ENCODE measurements at regions not wholly inside any gene's neighbourhood (a gene's known extent, or its start where the extent isn't known, plus 50 kb on each side); places are given as distances from the start of the nearest gene placed in this dataset.
A peak's percentile ranks its signal among the peaks of the same experiment; 100 is the strongest.

DNA sequence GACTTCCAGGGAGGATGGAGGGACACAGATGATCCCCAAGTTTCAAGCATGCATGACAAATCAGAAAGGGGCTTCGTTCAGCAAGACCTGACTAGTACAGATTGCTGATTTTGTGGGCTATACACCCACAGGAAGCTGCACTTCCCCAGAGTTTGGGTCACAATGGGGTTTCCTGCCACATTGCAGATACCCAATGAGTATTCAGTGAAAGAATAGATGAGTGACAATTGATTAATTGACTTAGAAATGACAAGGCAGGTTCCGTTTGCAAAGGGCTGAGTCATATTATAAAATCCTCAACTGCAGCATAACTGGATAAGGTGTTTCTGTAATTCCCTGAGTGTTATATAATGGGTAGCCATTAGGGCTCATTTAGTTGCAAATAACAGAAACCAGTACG, 146.6 kb upstream of the TBL1X start:
- no peak for DNase-seq

DNA sequence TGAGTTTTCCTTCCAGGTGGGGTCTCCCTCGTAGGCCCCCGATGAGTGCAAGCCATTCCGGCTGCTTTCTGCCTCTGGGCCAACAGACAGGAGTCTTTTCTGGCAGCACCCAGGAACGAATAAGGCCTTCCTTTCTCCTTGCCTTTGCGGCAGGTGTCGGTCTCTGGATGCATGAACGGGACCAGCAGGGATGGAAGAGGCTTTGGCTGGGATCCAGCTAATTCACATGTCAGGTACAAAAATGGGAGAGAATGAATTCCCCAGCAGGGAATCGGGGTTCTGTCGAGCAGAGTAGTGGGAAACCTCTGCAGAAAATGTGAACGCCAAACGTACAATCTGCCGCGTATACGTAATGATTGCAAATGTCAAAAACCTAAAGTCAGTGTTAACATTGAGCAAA, 146.1 kb upstream of the TBL1X start:
- peak; percentile 85 for DNase-seq

DNA sequence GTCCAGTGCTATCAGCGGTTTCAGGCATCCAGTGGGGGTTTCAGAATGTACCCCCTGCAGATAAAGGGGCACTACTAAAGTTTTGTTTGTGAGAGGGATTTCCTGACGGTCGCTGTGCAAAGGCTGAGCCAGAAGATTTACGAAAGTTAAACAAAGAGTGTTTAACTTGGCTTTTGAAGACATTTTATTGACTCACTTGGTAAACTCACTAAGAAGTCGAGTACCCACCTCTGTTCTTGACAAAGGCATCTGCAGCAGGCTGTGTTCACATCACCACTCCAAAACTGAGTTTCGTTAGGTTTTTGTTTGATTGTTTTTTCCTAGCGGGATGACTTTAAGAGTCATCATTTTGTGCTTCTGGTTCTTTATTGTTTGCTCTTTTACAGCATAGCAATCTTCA, 143.9 kb upstream of the TBL1X start:
- peak; percentile 17 for DNase-seq

DNA sequence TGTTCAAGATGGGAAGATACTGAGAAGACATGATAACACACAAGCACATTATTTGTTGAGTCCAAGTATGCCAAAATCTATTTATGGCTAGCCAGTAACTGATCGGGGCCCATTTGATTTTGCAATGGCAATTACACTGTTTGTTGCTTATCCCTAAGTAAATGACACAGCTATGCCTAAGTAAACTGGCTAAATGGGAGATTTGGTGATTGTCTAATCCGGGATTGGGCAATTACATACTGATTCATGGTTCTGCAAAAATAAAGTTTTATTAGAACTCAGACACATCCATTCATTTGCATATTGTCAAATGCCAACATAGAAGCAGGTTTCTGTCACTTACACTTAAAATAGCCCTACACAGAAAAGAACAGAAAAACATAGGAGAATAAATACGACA, 140.2 kb upstream of the TBL1X start:
- DNase-seq, result no peak

DNA sequence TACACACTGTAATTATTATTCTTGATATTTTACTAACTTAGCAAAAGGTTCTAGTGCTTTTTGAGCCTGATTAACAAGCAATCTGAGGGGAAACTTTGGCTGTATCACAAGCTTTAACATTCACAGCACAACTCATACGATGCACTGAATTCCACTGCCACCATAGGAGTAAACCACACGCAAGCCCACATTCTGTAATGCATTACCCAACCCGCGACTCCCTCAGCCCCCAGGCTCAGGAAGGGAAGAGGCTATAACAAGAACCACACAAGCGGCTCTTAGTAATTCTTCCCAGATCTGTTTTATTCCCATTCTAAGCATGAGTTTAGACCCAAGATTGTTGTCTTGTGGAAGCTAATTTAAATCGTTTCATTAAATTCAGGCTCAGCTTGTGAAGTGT, 138.5 kb upstream of the TBL1X start:
- DNase-seq, result no peak

DNA sequence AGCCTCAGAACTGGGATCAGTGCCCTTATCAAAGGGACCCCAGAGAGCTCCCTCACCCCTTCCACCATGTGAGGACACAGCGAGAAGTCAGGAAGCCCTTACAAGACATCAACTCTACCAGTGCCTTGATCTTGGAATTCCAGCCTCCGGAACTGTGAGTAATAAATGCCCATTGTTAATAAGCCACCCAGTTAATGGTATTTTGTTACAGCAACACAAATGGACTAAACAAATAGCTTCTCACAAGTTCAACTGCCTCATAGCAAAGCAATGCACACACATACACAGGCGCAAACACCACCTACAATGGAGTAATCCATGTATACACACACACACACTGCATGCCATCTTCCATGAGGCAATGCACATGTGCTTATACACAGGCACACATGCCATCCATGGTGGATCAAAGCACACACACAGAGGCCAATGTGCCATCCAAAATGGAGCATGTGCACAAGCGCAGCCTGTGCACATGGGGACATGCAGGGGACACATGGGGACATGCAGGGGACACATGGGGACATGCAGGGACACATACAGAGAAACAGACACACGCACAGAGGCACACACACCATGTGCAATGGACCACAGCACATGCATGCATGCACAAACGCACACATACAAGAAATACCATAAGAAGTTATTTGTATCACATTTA, 137.6 kb upstream of the TBL1X start:
- DNase-seq, result no peak

DNA sequence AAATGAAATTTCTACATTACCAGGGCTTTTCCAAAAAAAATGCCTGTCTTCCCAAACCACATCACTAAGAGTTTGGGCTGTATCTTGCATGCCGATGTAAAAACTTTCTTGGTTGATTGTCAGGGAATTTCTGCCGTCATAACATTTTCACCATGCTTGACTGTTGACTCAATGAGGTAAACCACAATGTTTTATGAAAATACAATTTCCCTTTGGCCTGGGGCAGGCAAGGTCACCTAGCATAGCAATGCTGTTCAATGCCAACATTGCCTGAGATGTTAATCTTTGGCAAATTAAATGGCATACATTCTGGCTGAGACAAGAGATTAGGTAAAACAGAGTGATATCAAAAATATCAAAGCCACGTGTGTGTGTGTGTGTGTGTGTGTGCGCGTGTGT, 137.1 kb upstream of the TBL1X start:
- DNase-seq, result no peak

DNA sequence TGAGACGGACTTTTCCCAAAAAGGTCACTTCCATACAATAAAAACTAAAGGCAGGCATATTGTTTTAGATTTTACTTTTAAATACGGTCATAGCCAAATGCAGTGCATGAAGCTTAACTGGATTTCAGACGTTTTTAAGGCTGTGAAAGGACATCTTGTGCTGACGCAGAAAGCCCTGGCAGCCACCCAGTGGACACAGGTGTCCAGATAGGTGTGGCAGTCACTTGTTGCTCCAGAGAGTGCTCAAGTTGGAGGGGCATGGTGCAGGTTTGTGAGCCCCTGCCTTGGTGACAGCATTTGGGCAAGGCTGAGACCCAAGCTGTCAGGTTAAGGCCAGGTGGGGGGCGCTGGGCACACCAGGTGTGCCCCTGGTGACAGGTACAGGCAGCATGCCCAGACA, 135.8 kb upstream of the TBL1X start:
- DNase-seq, result no peak

DNA sequence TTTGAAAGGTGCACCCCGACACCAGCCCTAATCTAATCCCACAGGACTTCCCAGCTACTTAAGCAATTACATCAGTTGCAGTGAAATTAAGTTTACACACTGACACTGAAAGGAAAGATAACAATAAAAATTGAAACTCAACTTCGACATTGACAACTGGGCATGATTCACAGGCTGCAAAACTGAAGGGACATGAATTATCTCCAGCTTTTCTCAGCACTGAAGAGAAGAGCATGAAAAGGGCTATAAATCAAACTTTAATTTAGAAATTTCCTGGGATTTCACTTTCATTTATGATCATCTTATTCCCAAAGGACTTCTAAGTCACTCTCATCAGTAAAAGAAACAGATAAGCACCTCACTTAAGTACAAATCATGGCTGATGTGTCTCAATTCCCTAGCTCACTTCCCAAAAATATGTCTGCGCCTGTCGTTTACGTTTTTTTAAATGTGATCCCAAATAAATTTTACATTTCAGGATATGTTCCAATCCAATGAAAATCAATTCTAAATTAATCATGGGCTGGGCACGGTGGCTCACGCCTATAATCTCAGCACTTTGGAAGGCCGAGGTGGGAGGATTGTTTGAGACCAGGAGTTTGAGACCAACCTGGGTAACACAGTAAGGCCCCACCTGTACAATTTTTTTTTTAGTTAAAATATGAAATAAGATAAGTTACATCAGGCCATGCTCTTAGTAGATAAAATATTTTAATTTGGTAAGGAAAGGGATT, 134.4 kb upstream of the TBL1X start:
- DNase-seq, result no peak

DNA sequence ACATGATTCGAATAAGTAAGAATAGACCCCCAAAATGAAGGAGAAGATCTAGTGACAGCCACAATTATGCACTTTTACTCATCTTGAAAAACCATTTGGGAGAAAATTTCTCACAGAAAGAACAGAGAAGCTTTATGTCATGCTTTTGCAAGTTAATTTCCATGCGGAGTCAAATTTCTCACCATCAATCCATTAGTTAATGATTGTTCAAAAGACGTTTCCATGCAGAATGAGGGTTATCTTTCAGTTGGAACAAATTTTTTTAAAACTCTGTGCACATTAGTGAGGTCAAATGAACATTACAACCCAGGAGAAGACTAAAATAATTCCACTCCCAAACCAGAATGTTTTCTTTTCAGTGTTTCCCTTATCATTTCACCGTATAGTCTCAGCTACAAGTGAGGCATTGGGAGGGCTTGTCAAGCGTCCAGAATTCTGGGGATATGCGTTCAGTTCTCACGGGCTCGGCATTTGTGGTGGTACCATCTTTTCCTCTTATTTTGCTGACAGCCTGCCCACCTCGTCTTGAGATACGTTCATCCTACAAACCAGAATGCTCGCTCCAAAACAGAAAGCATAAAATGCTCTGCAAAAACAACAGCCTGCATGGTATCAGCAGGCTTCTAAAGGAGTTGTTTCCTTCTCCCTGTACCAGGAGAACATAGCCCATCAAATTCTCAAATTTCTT, 130.8 kb upstream of the TBL1X start:
- DNase-seq, result no peak

DNA sequence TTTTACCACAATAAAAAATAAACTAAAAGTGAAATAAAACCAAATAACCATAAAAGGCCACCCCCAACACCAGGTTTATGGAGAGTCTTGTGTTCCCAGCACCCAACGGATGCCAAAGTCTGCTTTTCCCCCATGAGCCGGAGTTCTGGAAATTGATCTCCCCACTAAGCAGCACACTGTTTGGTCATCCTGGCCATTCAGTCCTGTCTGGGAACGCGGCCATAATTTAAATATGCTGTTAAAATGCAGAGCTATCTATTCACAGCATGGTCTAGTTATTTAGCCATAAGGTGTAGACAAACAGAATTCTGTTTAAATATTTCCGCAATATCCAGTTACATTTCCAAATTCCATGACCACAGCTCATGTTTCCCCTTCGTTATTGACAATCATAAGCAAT, 129.6 kb upstream of the TBL1X start:
- DNase-seq, result no peak

DNA sequence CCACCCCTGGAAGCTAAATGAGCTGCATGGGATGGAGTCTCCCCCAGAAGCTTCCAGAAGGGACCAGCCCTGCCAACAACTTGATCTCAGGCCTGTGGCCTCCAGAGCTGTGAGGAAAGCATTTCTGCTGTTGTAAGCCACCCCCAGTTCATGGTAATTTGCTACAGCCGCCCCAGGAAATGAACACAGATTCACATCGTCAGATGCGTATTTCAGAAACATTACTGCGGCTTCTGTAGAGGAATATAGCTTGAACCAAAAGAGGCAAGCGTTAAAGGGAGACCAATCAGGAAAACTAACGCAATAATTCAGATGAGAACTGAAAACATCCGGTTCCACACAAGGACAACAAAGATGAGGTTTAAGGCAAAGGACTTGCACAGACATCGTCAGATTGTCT, 128.4 kb upstream of the TBL1X start:
- no peak for DNase-seq

DNA sequence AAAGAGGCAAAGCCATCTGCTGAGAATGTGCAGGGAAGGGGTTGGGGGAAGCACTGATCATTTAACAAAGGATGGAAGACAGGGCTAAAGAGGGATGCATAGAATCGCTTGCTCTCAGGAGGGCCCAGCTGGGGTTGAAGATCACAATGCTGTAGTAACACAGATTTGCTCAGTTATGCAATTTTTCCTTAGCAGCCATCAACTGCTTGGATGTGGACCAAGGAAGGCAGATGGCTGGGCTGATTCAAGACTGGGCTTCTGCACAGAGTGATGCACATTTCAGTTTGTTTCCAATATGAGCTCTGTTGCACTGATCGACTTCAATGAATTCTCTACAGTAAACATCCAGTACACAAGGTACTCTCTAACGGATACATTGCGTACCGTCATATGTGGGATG, 127.8 kb upstream of the TBL1X start:
- DNase-seq, result no peak

DNA sequence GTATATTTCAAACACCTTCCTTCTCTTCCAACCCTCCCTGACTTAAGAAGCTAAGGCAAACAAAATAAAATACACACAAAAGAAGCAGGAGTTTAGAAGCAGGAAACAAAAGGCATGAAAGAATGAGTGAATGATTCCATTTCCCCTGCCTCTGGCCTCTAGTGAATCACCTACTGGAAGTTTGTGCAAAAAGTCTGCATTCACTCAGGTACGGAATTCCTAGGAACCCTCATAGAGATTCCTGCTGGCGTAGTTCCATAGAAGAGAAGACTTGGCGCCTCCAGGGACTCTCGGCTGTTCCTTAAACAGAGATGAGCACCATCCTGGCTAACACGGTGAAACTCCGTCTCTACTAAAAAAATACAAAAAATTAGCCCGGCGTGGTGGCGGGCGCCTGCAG, 125.9 kb upstream of the TBL1X start:
- no peak for DNase-seq

DNA sequence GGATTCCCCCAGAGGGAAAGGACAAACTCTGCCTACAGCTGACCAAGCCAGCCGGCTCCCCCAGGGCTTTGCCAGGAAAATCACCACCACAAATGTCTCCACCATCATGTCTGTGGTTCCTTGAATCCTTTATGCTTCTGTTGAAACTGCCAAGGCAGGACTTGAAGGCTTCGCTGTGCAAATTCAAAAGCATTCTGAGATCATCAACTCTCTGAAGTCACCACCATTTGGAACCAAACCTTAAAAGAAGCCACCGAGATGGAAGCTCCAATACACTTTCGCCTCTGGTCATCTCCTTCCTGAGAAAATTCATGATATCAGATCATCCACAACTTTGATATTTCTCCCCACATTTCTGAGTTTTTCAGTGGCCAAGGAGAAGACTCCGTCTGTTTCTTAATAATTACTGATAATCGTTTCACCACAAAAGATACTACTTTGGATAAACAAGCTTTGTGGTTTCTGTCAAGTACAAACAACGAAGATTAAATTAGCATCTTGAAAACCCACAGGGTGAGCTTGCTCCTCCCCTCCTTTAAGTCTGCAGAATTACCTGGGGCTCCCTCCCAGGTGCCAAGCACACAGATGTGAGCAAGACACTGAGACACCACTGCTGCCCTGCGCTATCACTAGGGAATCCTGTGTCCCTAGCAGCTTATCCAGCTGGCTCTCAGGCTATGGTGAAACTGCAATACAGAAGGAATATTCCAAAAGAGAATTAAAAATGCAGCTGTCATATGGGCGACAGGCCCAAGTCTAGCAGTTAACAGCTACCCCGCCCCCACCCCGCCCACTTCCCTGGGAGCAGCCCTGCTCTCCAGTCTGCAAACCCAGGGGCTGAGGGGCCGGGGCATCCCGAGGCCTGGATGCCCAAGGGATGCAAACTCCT, 125.0 kb upstream of the TBL1X start:
- DNase-seq, result no peak

DNA sequence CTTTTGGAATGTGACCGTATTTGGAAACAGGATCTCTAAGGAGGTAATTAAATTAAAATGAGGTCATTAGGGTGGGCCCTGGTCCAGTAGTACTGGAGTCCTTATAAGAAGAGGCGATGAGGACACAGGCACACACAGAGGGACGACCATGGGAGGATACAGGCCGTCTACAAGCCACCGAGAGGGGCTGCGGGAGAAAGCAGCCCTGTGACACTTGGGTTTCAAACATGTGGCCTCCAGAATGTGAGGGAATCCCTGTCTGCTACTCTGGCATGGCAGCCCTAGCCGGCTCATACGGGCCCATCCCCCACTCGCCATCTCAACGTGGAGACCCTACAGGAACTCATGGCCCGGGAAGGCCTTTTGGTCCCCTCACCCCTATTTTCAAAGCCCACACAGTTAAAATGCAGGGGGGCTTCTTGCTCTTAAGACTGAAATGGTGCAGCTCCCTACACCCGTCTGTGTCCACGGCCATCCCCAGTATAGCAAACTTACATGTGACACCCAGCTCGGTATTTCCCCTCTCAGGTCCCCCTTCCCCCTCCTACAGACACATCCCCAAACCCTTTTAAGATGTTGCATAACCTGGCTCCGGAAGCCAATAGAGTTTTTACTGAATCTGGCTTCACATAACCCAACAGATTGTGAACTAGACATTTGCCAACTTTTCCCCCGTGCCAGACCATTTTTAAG, 124.1 kb upstream of the TBL1X start:
- DNase-seq, result no peak

DNA sequence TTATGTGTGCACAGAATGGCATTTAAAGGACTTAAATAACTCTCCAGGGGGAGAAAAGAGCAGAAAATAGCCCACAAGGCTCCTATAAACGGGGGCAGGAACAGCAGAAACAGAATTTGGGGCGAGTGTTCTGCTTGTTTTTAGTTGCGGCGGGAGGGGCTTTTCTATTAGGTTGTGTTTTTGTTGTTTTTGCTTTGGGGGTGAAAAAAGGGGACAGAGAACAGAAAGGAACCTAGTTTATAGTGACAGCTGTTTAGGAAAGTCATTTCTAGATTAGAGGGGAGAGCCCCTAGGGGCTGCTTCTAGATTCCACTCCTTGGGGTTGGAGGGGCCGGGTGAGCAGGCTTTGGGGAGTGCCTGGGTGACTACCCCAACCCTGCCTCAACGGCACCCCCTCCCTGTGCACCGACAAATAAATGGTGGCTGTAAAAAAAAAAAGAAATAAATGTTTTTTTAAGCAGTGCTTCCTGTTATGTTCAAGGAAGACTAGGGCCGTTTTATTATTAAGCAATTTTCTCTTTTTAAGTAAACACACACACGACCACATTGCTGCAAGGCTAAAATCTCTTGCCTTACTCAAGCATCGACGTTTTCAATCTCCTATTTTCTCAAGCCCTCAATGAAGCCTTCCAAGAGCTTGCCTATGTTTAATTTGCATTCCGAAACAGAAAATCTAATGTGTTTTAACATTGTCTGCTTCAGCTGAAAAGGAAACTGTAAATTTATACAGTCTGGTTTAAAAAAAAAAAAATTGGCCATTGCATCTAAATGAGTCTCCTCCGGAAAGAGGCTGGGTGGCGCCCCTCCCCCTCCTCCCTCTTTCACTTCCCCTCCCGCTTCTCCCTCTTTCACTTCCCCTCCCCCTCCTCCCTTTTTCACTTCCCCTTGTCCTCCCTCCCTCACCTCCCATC, 123.3 kb upstream of the TBL1X start:
- peak; percentile 19 for DNase-seq

DNA sequence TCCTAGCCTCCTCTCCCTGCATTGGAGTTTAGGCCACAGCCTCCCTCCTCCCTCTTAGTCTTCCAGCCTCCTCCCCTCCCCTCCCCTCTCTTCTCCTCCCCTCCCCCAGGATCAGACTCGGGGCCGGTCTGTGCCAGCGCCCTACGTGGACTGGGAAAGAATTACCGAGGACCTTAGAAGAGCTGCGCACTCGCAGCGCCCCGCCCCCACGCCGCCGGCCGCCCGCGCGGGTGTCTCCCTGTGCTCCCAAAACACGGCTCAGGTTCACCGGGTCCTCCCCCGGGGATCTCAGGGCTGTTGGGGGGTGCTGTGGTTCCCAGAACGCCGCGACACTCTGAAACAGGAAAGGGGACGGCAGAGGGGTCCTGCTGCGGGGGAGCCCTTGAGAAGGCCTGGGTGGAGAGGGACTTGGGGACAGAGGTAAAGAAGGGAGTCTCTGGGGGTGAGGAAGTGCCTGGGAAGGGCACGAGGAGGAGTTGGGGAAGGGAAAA, 122.3 kb upstream of the TBL1X start:
- DNase-seq, result peak; percentile 84

DNA sequence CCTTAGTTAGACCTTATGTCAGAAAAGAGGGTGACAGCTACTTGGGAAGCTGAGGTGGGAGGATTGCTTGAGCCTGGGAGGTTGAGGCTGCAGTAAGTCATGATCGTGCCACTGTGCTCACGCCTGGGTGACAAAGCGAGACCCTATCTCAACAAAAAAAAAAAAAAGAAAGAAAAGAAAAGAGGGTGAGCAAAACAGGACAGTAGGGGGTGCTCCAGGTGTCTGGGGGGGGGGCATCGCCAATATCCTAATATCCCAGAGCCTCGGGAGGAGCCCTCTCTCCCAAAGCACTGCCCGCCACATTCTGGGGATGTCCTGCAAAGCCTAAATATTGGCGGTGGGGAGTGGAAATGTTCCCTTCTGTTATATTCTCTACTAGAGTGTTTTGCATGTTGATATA, 120.9 kb upstream of the TBL1X start:
- no peak for DNase-seq

DNA sequence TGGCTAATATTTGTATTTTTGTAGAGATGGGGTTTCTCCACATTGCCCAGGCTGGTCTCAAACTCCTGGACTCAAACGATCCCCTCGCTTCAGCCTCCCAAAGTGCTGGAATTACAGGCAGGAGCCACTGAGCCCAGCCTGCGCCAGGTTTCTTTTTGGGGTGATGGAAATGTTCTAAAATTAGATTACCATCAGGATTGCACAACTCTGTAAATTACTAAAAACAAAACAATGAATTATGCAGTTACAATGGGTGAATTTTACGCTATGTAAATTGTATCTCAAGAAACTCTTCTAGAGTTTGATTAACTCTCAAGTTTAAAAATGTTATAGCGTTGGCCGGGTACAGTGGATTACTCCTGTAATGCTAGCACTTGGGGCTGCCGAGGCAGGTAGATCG, 118.9 kb upstream of the TBL1X start:
- no peak for DNase-seq

Measured in NCI-H345 (cell line).